Ovary (tissue), 3 donors: ENCODE measurements at regions not wholly inside any gene's neighbourhood (a gene's known extent, or its start where the extent isn't known, plus 50 kb on each side); places are given as distances from the start of the nearest gene placed in this dataset.

Experiments
- CTCF ChIP-seq, 3 donors: fragments of 450-650 bp in 2 of 3; fragments of 200-600 bp in 1 of 3; IDR thresholded peaks; one replicate each; pipeline versions ENCODE4 v1.5.1 to v1.8.0; 2016 to 2022; ENCODE audit warnings: antibody characterized with exemption in 3 of 3, mild to moderate bottlenecking in 1 of 3
- POLR2A ChIP-seq: fragments of 450-650 bp; IDR thresholded peaks from one replicate; pipeline ENCODE4 v1.6.1; 2017; ENCODE audit warnings: antibody characterized with exemption, mild to moderate bottlenecking, moderate library complexity
- donor health status: DM: no; HTN: no; CAD: no.

- TF ChIP-seq CTCF (IDR thresholded peaks at IDR 0.05): no peak
- no peak for TF ChIP-seq POLR2A
These were observed 56.6 kb downstream of the SOWAHC start for GRCh38 chr2:109670556-109671411.
